GM12878 (cell line): ENCODE measurements at regions not wholly inside any gene's neighbourhood (a gene's known extent, or its start where the extent isn't known, plus 50 kb on each side); places are given as distances from the start of the nearest gene placed in this dataset.

Experiments
- ATAC-seq: fragments of 200-7000 bp; cut with Tn5 transposase; 3 replicates; pipeline ENCODE4 v1.9.1; 2020; ENCODE audit warnings: mild to moderate bottlenecking, moderate library complexity
- BruUV-seq: library from RNA; stranded (reverse); fragments of 400-500 nt; replicated peaks from 2 replicates; lab custom pipeline; 2021; lab: Mats Ljungman, UMichigan
- CTCF ChIA-PET: fragments of 300-600 bp; sonication (Branson Sonifier 250); formaldehyde crosslinking; extraction: SDS; loops from one replicate; lab custom pipeline; 2021; ENCODE audit warnings: inconsistent platforms; lab: Yijun Ruan, JAX
- POLR2A ChIA-PET: fragments of 350-600 bp; formaldehyde crosslinking; extraction: SDS; loops from one replicate; lab custom pipeline; 2021; ENCODE audit warnings: inconsistent platforms; lab: Charles Lee
- RAD21 ChIA-PET: fragments of 300-600 bp; sonication (Branson Sonifier 250); formaldehyde crosslinking; loops from one replicate; lab custom pipeline; 2023; ENCODE audit warnings: antibody characterized with exemption; ENCODE audit not compliant: unreplicated experiment; lab: Charles Lee
- SMC1A ChIA-PET: fragments of 300-600 bp; sonication (Branson Sonifier 250); formaldehyde crosslinking; loops from one replicate; lab custom pipeline; 2023; ENCODE audit not compliant: unreplicated experiment, uncharacterized antibody; lab: Charles Lee
- DNase-seq: peaks from one replicate; pipeline ENCODE4 v3.0.0-alpha.2; 2011; ENCODE audit warnings: low read depth, low spot score
- FAIRE-seq: peaks from 3 replicates; lab custom pipeline; 2011; peaks lifted over from hg19 to GRCh38; lab: Jason Lieb, UNC
- H2AFZ ChIP-seq: 2 replicates; pipeline ENCODE4 v1.6.0; 2011; ENCODE audit warnings: low read depth, low read length, control low read depth; ENCODE audit not compliant: control insufficient read depth
- H3K27ac ChIP-seq: 2 replicates; pipeline ENCODE4 v1.5.1; 2011; ENCODE audit warnings: control low read depth; ENCODE audit not compliant: control insufficient read depth, insufficient read depth
- H3K27me3 ChIP-seq, 2 experiments: replicated peaks in 1 of 2; 2 replicates each; pipeline versions ENCODE4 v1.6.0 to v1.6.1; 2011; ENCODE audit warnings: low read length in 1 of 2; ENCODE audit not compliant: control insufficient read depth in 2 of 2, insufficient read depth in 2 of 2
- H3K36me3 ChIP-seq, 2 experiments: 2 replicates each; pipeline ENCODE4 v1.5.1; 2011; ENCODE audit warnings: low read length in 1 of 2; ENCODE audit not compliant: control insufficient read depth in 2 of 2, insufficient read depth in 2 of 2
- H3K4me1 ChIP-seq: 2 replicates; pipeline ENCODE4 v1.6.1; 2011; ENCODE audit warnings: mild to moderate bottlenecking, low read length, moderate library complexity, mixed read lengths; ENCODE audit not compliant: control insufficient read depth, insufficient read depth
- H3K4me2 ChIP-seq: 2 replicates; pipeline ENCODE4 v1.6.0; 2011; ENCODE audit warnings: control low read depth; ENCODE audit not compliant: control insufficient read depth, insufficient read depth
- H3K4me3 ChIP-seq: fragments of 200-600 bp; sonication (generic); 2 replicates; pipeline ENCODE4 v1.5.1; 2016
- H3K79me2 ChIP-seq: 2 replicates; pipeline ENCODE4 v1.6.0; 2011; ENCODE audit warnings: low read length; ENCODE audit not compliant: control insufficient read depth, insufficient read depth
- H3K9ac ChIP-seq: 2 replicates; pipeline ENCODE4 v1.8.0; 2011; ENCODE audit warnings: low read length, control low read depth, mixed read lengths; ENCODE audit not compliant: control insufficient read depth, insufficient read depth
- H3K9me3 ChIP-seq: replicated peaks from 3 replicates; pipeline ENCODE4 v1.5.1; 2011; ENCODE audit warnings: mild to moderate bottlenecking, low read length; ENCODE audit not compliant: control insufficient read depth, insufficient read depth
- H4K20me1 ChIP-seq: 2 replicates; pipeline ENCODE4 v1.6.0; 2011; ENCODE audit not compliant: control insufficient read depth, insufficient read depth
- ATF7 ChIP-seq: fragments of 450-650 bp; IDR thresholded peaks from 2 replicates; pipeline ENCODE4 v1.6.1; 2016; ENCODE audit warnings: low read depth, mild to moderate bottlenecking
- BACH1 ChIP-seq: fragments of 450-650 bp; IDR thresholded peaks from 2 replicates; pipeline ENCODE4 v1.6.1; 2017; ENCODE audit warnings: mild to moderate bottlenecking, borderline replicate concordance
- CBX3 ChIP-seq: fragments of 200-600 bp; sonication (generic); IDR thresholded peaks from 2 replicates; pipeline ENCODE4 v1.6.1; 2016; ENCODE audit warnings: low read depth, borderline replicate concordance
- CBX5 ChIP-seq: sonication (generic); IDR thresholded peaks from 2 replicates; pipeline ENCODE4 v1.6.1; 2016; ENCODE audit warnings: low read depth, moderate library complexity, mild to moderate bottlenecking, inconsistent platforms
- CEBPZ ChIP-seq: fragments of 150-350 bp; IDR thresholded peaks from 2 replicates; pipeline ENCODE4 v1.6.1; 2016; ENCODE audit warnings: low read depth, low read length
- EGR1 ChIP-seq, 2 experiments: IDR thresholded peaks; 1 replicate in 1 of 2; 2 replicates in 1 of 2; pipeline ENCODE4 v1.6.1; 2011 to 2012; ENCODE audit warnings: low read depth in 2 of 2, low read length in 2 of 2, borderline replicate concordance in 1 of 2, mild to moderate bottlenecking in 1 of 2, moderate library complexity in 1 of 2
- FOXK2 ChIP-seq: fragments of 450-650 bp; IDR thresholded peaks from 2 replicates; pipeline ENCODE4 v1.6.1; 2017; ENCODE audit warnings: mild to moderate bottlenecking, moderate library complexity
- KDM1A ChIP-seq: fragments of 200-600 bp; sonication (generic); IDR thresholded peaks from 2 replicates; pipeline ENCODE4 v1.6.1; 2016; ENCODE audit warnings: borderline replicate concordance
- NBN ChIP-seq: fragments of 450-650 bp; IDR thresholded peaks from 2 replicates; pipeline ENCODE4 v1.6.1; 2016
- PML ChIP-seq: IDR thresholded peaks from 2 replicates; pipeline ENCODE4 v1.6.1; 2012; ENCODE audit warnings: low read length, inconsistent platforms
- RAD21 ChIP-seq: IDR thresholded peaks from 2 replicates; pipeline ENCODE4 v1.6.1; 2011; ENCODE audit warnings: mild to moderate bottlenecking, low read depth, low read length, moderate library complexity; ENCODE audit not compliant: insufficient read depth
- TAF1 ChIP-seq: IDR thresholded peaks from 2 replicates; pipeline ENCODE4 v1.6.1; 2011; ENCODE audit warnings: mild to moderate bottlenecking, low read depth, low read length, borderline replicate concordance
- USF2 ChIP-seq: IDR thresholded peaks from 2 replicates; pipeline ENCODE4 v1.6.1; 2011; ENCODE audit warnings: low read depth, low read length, improper control_type of control experiment, borderline replicate concordance
- ZNF384 ChIP-seq: IDR thresholded peaks from 2 replicates; pipeline ENCODE4 v1.6.1; 2012; ENCODE audit warnings: low read depth, mild to moderate bottlenecking, low read length, improper control_type of control experiment, borderline replicate concordance
- WGBS: methylation state at CpG from one replicate; pipeline ENCODE4 v1.1.6; 2016; ENCODE audit warnings: low lambda C conversion rate; ENCODE audit not compliant: insufficient replicate concordance, insufficient coverage; ENCODE audit errors: missing lambda C conversion rate; 5-methylcytosine and 5-hydroxymethylcytosine counted together
- in situ Hi-C: fragments of 300-500 bp; cut with MboI; formaldehyde crosslinking; loops from 9 replicates; pipeline ENCODE4 v1.14.3; 2018; ENCODE audit warnings: mixed read lengths
- intact Hi-C: fragments of 100-400 bp; cut with micrococcal nuclease; formaldehyde crosslinking; loops from one replicate; pipeline ENCODE4 v1.14.2; 2022; ENCODE audit not compliant: unreplicated experiment
- TF ChIP-seq, protein P1 (sequence below): IDR thresholded peaks from 2 replicates; pipeline ENCODE4 v1.6.1; 2011; ENCODE audit warnings: mild to moderate bottlenecking, low read depth, low read length, moderate library complexity; ENCODE audit not compliant: insufficient replicate concordance
- TF ChIP-seq, protein P2 (sequence below): fragments of 450-650 bp; IDR thresholded peaks from 2 replicates; pipeline ENCODE4 v1.6.1; 2016; ENCODE audit warnings: mild to moderate bottlenecking

GRCh38 chr11:133738624-133739023 lies 106.7 kb downstream of the SPATA19 start:
- H3K4me2 ChIP-seq = no peak overlapping the region
- ChIA-PET CTCF (no interaction called here), RAD21 (no interaction called here), SMC1A (no interaction called here)
- BruUV-seq = no TSS peak
- no peak overlapping the region for H3K9ac ChIP-seq
- no peaks in the 10 kb centered on the region for H3K79me2 ChIP-seq
- FAIRE-seq (no peak), ATAC-seq (no peak)
- in situ Hi-C loops = no loop called here
- H3K36me3 ChIP-seq = no peaks in the 10 kb centered on the region
- intact Hi-C loops = no loop called here
- no peaks in the 10 kb centered on the region for H3K9me3 ChIP-seq
- no peak overlapping the region for H3K27ac ChIP-seq
- H4K20me1 ChIP-seq = no peaks in the 10 kb centered on the region
- H2AFZ ChIP-seq = no peak overlapping the region
- H3K4me1 ChIP-seq = no peaks in the 10 kb centered on the region
- H3K27me3 ChIP-seq = 0 out of 4 replicates have a peak, but pooled peaks cover 0 to 2% of the 10 kb centered on the region in 2 experiments
- 13% methylated on average over 1 of the region's 1 CpG for WGBS
- TF ChIP-seq BACH1 (no peak), EGR1 (IDR thresholded peaks at IDR 0.05; ENCODE audit: borderline replicate concordance in 1 of 2, low read depth in 2 of 2, low read length in 2 of 2) (no peak), USF2 (no peak), CBX5 (no peak), PML (no peak), CEBPZ (no peak), CBX3 (no peak), ATF7 (no peak), FOXK2 (no peak), TAF1 (no peak), ZNF384 (no peak), RAD21 (no peak), NBN (no peak), KDM1A (no peak)
- TF ChIP-seq, protein P1, sequence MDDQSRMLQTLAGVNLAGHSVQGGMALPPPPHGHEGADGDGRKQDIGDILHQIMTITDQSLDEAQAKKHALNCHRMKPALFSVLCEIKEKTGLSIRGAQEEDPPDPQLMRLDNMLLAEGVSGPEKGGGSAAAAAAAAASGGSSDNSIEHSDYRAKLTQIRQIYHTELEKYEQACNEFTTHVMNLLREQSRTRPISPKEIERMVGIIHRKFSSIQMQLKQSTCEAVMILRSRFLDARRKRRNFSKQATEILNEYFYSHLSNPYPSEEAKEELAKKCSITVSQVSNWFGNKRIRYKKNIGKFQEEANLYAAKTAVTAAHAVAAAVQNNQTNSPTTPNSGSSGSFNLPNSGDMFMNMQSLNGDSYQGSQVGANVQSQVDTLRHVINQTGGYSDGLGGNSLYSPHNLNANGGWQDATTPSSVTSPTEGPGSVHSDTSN = no peak
- TF ChIP-seq, protein P2, sequence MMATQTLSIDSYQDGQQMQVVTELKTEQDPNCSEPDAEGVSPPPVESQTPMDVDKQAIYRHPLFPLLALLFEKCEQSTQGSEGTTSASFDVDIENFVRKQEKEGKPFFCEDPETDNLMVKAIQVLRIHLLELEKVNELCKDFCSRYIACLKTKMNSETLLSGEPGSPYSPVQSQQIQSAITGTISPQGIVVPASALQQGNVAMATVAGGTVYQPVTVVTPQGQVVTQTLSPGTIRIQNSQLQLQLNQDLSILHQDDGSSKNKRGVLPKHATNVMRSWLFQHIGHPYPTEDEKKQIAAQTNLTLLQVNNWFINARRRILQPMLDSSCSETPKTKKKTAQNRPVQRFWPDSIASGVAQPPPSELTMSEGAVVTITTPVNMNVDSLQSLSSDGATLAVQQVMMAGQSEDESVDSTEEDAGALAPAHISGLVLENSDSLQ = no peak
- TF ChIP-seq, all 136 proteins: peak for 0
- no peak for DNase-seq
- no peak overlapping the region for H3K4me3 ChIP-seq
- POLR2A ChIA-PET = no interaction called here
